Breast epithelium (tissue), 4 donors: ENCODE measurements at regions not wholly inside any gene's neighbourhood (a gene's known extent, or its start where the extent isn't known, plus 50 kb on each side); places are given as distances from the start of the nearest gene placed in this dataset.

Source experiments
- DNase-seq, 2 donors: peaks; one replicate each; pipeline ENCODE4 v3.0.0-alpha.2; 2019; ENCODE audit warnings: low spot score in 2 of 2
- H3K27ac ChIP-seq, 2 donors: fragments of 200-600 bp; sonication (generic) in 1 of 2; one replicate each; pipeline ENCODE4 v1.5.1; 2016 to 2019; ENCODE audit warnings: mild to moderate bottlenecking in 1 of 2
- H3K27me3 ChIP-seq, 2 donors: fragments of 200-600 bp; sonication (generic) in 1 of 2; one replicate each; pipeline versions ENCODE4 v1.5.1 to v1.6.0; 2017 to 2019; ENCODE audit warnings: control low read depth in 1 of 2, mild to moderate bottlenecking in 1 of 2
- H3K36me3 ChIP-seq: fragments of 200-600 bp; one replicate; pipeline ENCODE4 v1.5.1; 2019
- H3K4me1 ChIP-seq, 2 donors: fragments of 200-600 bp; sonication (generic); one replicate each; pipeline ENCODE4 v1.5.1; 2016 to 2019; ENCODE audit warnings: control low read depth in 1 of 2
- H3K4me3 ChIP-seq, 3 donors: fragments of 200-600 bp; sonication (generic); 1 replicate in 2 of 3; 2 replicates in 1 of 3; pipeline ENCODE4 v1.5.1; 2016 to 2019; ENCODE audit warnings: mild to moderate bottlenecking in 3 of 3, moderate library complexity in 2 of 3
- H3K9me3 ChIP-seq, 2 donors: fragments of 200-600 bp; sonication (generic) in 1 of 2; one replicate each; pipeline ENCODE4 v1.5.1; 2016 to 2019; ENCODE audit warnings: control low read depth in 1 of 2
- CTCF ChIP-seq, 3 donors: fragments of 450-650 bp; IDR thresholded peaks; one replicate each; pipeline ENCODE4 v1.5.1; 2016 to 2017; ENCODE audit warnings: antibody characterized with exemption in 3 of 3, mild to moderate bottlenecking in 3 of 3, moderate library complexity in 3 of 3
- POLR2A ChIP-seq: fragments of 450-650 bp; IDR thresholded peaks from one replicate; pipeline ENCODE4 v1.6.1; 2016; ENCODE audit warnings: antibody characterized with exemption, mild to moderate bottlenecking, moderate library complexity
- POLR2AphosphoS5 ChIP-seq, 3 donors: sonication (generic); formaldehyde crosslinking; IDR thresholded peaks; one replicate each; pipeline ENCODE4 v1.6.1; 2017; ENCODE audit warnings: antibody characterized with exemption in 3 of 3
- intact Hi-C: fragments of 100-400 bp; cut with DNase I; formaldehyde crosslinking; loops from one replicate; pipeline ENCODE4 v1.15.1; 2023; ENCODE audit warnings: low total_unique reads

- no peaks in the 10 kb centered on the region for H3K9me3 ChIP-seq
- no peak for TF ChIP-seq POLR2AphosphoS5 (IDR thresholded peaks at IDR 0.05)
- no peak for DNase-seq
- H3K27me3 ChIP-seq, result no peaks in the 10 kb centered on the region
- H3K27ac ChIP-seq, result no peak overlapping the region
- no peak overlapping the region for H3K4me3 ChIP-seq
- no peaks in the 10 kb centered on the region for H3K36me3 ChIP-seq
- no peaks in the 10 kb centered on the region for H3K4me1 ChIP-seq
- intact Hi-C loops, result no loop called here
Observed at GRCh38 chr7:109964780-109965179, 1126.1 kb upstream of the LRRN3 start.

GRCh38 chr7:109967406-109967805 is 1123.5 kb upstream of the LRRN3 start:
- Histone ChIP-seq H3K4me3 (no peak overlapping the region), H3K4me1 (no peaks in the 10 kb centered on the region), H3K27me3 (no peaks in the 10 kb centered on the region), H3K27ac (no peak overlapping the region), H3K9me3 (peaks cover 0 to 13% of the 10 kb centered on the region in 2 donors), H3K36me3 (no peaks in the 10 kb centered on the region)
- TF ChIP-seq CTCF (IDR thresholded peaks at IDR 0.05) (no peak), POLR2A (no peak), POLR2AphosphoS5 (IDR thresholded peaks at IDR 0.05) (no peak)
- no peak for DNase-seq
- intact Hi-C loops, result no loop called here

- Histone ChIP-seq H3K27ac (no peak overlapping the region), H3K36me3 (no peaks in the 10 kb centered on the region), H3K4me3 (no peak overlapping the region), H3K9me3 (no peaks in the 10 kb centered on the region), H3K4me1 (no peaks in the 10 kb centered on the region), H3K27me3 (no peaks in the 10 kb centered on the region)
- intact Hi-C loops, result no loop called here
- TF ChIP-seq POLR2AphosphoS5 (IDR thresholded peaks at IDR 0.05), result no peak
- no peak for TF ChIP-seq CTCF (IDR thresholded peaks at IDR 0.05)
- no peak for TF ChIP-seq POLR2A
- DNase-seq, result no peak
Observed at GRCh38 chr7:109983618-109984017, 1107.3 kb upstream of the LRRN3 start.

- no peaks in the 10 kb centered on the region for H3K9me3 ChIP-seq
- H3K4me1 ChIP-seq, result no peaks in the 10 kb centered on the region
- no peak overlapping the region for H3K27ac ChIP-seq
- TF ChIP-seq POLR2AphosphoS5 (IDR thresholded peaks at IDR 0.05), result no peak
- no peak for TF ChIP-seq POLR2A
- no peaks in the 10 kb centered on the region for H3K27me3 ChIP-seq
- no peak for DNase-seq
- H3K4me3 ChIP-seq, result no peak overlapping the region
- intact Hi-C loops, result no loop called here
- H3K36me3 ChIP-seq, result no peaks in the 10 kb centered on the region
Observed at GRCh38 chr7:109984729-109985128, 1106.2 kb upstream of the LRRN3 start.

- intact Hi-C loops, result no loop called here
- no peak for DNase-seq
Observed at GRCh38 chr7:109986701-109987100, 1104.2 kb upstream of the LRRN3 start.

GRCh38 chr7:109996411-109996810 is 1094.5 kb upstream of the LRRN3 start:
- Histone ChIP-seq H3K9me3 (no peaks in the 10 kb centered on the region), H3K4me3 (no peak overlapping the region), H3K36me3 (no peaks in the 10 kb centered on the region), H3K27me3 (no peaks in the 10 kb centered on the region), H3K4me1 (no peaks in the 10 kb centered on the region), H3K27ac (no peak overlapping the region)
- intact Hi-C loops, result no loop called here
- TF ChIP-seq POLR2A (no peak), CTCF (IDR thresholded peaks at IDR 0.05) (no peak), POLR2AphosphoS5 (IDR thresholded peaks at IDR 0.05) (no peak)
- DNase-seq, result no peak

More at GRCh38 chr7:109986701-109987100, 1104.2 kb upstream of the LRRN3 start:
- Histone ChIP-seq H3K9me3 (no peaks in the 10 kb centered on the region), H3K4me3 (no peak overlapping the region), H3K36me3 (no peaks in the 10 kb centered on the region), H3K4me1 (no peaks in the 10 kb centered on the region), H3K27me3 (no peaks in the 10 kb centered on the region), H3K27ac (no peak overlapping the region)
- TF ChIP-seq CTCF (IDR thresholded peaks at IDR 0.05) (no peak), POLR2AphosphoS5 (IDR thresholded peaks at IDR 0.05) (no peak), POLR2A (no peak)
